Naive thymus-derived CD4-positive, alpha-beta T cell (primary cell): ENCODE measurements at regions not wholly inside any gene's neighbourhood (a gene's known extent, or its start where the extent isn't known, plus 50 kb on each side); places are given as distances from the start of the nearest gene placed in this dataset.

Experiments used
- ATAC-seq: fragments of 150-1000 bp; cut with Tn5 transposase; 2 replicates; pipeline ENCODE4 v1.10.0; 2021; ENCODE audit warnings: mild to moderate bottlenecking, moderate library complexity
- CTCF ChIA-PET: fragments of 350-600 bp; sonication (Branson Sonifier 250); formaldehyde crosslinking; loops from one replicate; lab custom pipeline; 2021; ENCODE audit warnings: antibody characterized with exemption; lab: Charles Lee
- POLR2A ChIA-PET: fragments of 350-600 bp; sonication (Branson Sonifier 250); formaldehyde crosslinking; loops from one replicate; lab custom pipeline; 2021; ENCODE audit warnings: antibody characterized with exemption, inconsistent platforms; lab: Charles Lee
- DNase-seq, 9 donors: peaks; one replicate each; pipeline versions ENCODE4 v3.0.0 to v3.0.0-alpha.2; 2020 to 2022; ENCODE audit warnings: mixed read lengths in 1 of 9
- H3K27ac ChIP-seq: one replicate; pipeline ENCODE4 v1.7.0; 2013; ENCODE audit warnings: mild to moderate bottlenecking, low read depth, low read length, moderate library complexity
- H3K27me3 ChIP-seq, 2 donors: one replicate each; pipeline ENCODE4 v1.7.0; 2013; ENCODE audit warnings: low read length in 2 of 2, mild to moderate bottlenecking in 2 of 2, moderate library complexity in 2 of 2; ENCODE audit not compliant: control insufficient read depth in 2 of 2, insufficient read depth in 2 of 2
- H3K36me3 ChIP-seq, 3 experiments: 1 replicate in 2 of 3; 2 replicates in 1 of 3; pipeline ENCODE4 v1.7.0; 2013; ENCODE audit warnings: low read length in 3 of 3, mild to moderate bottlenecking in 3 of 3, moderate library complexity in 1 of 3; ENCODE audit not compliant: insufficient read depth in 3 of 3, control insufficient read depth in 2 of 3
- H3K4me1 ChIP-seq, 2 donors: one replicate each; pipeline ENCODE4 v1.7.0; 2013; ENCODE audit warnings: low read length in 2 of 2, mild to moderate bottlenecking in 2 of 2, moderate library complexity in 1 of 2; ENCODE audit not compliant: control insufficient read depth in 2 of 2, insufficient read depth in 2 of 2
- H3K4me3 ChIP-seq: 2 replicates; pipeline ENCODE4 v1.7.0; 2013; ENCODE audit warnings: mild to moderate bottlenecking, low read length
- H3K9me3 ChIP-seq, 3 experiments: 1 replicate in 2 of 3; 2 replicates in 1 of 3; pipeline ENCODE4 v1.7.0; 2013; ENCODE audit warnings: low read length in 3 of 3; ENCODE audit not compliant: control insufficient read depth in 2 of 3
- H3K27ac Mint-ChIP-seq, 9 donors: one replicate each; pipeline ENCODE4 v1.8.0; 2020 to 2022; ENCODE audit warnings: mixed read lengths in 9 of 9, mild to moderate bottlenecking in 8 of 9, moderate library complexity in 5 of 9, inconsistent platforms in 2 of 9
- H3K27me3 Mint-ChIP-seq, 5 donors: one replicate each; pipeline ENCODE4 v1.8.0; 2021 to 2022; ENCODE audit warnings: mixed read lengths in 5 of 5, mild to moderate bottlenecking in 1 of 5
- H3K36me3 Mint-ChIP-seq, 5 donors: one replicate each; pipeline ENCODE4 v1.8.0; 2020 to 2022; ENCODE audit warnings: mixed read lengths in 5 of 5, mild to moderate bottlenecking in 3 of 5, inconsistent platforms in 1 of 5
- H3K4me1 Mint-ChIP-seq, 7 donors: one replicate each; pipeline ENCODE4 v1.8.0; 2020 to 2022; ENCODE audit warnings: mixed read lengths in 7 of 7, mild to moderate bottlenecking in 3 of 7, inconsistent platforms in 1 of 7
- H3K4me3 Mint-ChIP-seq, 10 donors: one replicate each; pipeline ENCODE4 v1.8.0; 2020 to 2022; ENCODE audit warnings: mild to moderate bottlenecking in 10 of 10, mixed read lengths in 10 of 10, moderate library complexity in 6 of 10, inconsistent platforms in 2 of 10
- H3K9me3 Mint-ChIP-seq, 11 donors: one replicate each; pipeline ENCODE4 v1.8.0; 2020 to 2022; ENCODE audit warnings: mixed read lengths in 11 of 11, mild to moderate bottlenecking in 4 of 11, inconsistent platforms in 1 of 11, moderate library complexity in 1 of 11
- intact Hi-C, 2 donors: fragments of 100-400 bp; cut with micrococcal nuclease; formaldehyde crosslinking; loops; one replicate each; pipeline ENCODE4 v1.15.1; 2023

GRCh38 chr17:15101175-15101574, 164.0 kb downstream of the PMP22 start:
- H3K36me3 Mint-ChIP-seq = no peaks in the 10 kb centered on the region
- Histone ChIP-seq H3K36me3 (no peaks in the 10 kb centered on the region), H3K4me1 (no peaks in the 10 kb centered on the region), H3K27me3 (no peaks in the 10 kb centered on the region), H3K4me3 (no peak overlapping the region), H3K27ac (no peak overlapping the region), H3K9me3 (no peaks in the 10 kb centered on the region)
- DNase-seq (no peak), ATAC-seq (no peak)
- ChIA-PET CTCF (interaction anchor here (0.7 kb wide), 1 partner anchor 14 kb away, joined by 3 read pairs; no protein-coding TSS in a partner anchor), POLR2A (no interaction called here)
- H3K4me3 Mint-ChIP-seq = no peak overlapping the region
- H3K27me3 Mint-ChIP-seq = peaks cover 0 to 28% (median 10%) of the 10 kb centered on the region in 5 donors
- intact Hi-C loops = no loop called here
- H3K9me3 Mint-ChIP-seq = peaks cover 0 to 5% (median 0%) of the 10 kb centered on the region in 11 donors
- no peaks in the 10 kb centered on the region for H3K4me1 Mint-ChIP-seq
- no peak overlapping the region for H3K27ac Mint-ChIP-seq

- no peak overlapping the region for H3K27ac Mint-ChIP-seq
- CTCF ChIA-PET = no interaction called here
- H3K4me3 ChIP-seq = no peak overlapping the region
- no peak for DNase-seq
- peaks cover 0 to 5% (median 0%) of the 10 kb centered on the region in 11 donors for H3K9me3 Mint-ChIP-seq
- no peak overlapping the region for H3K4me3 Mint-ChIP-seq
- peaks cover 0 to 31% (median 17%) of the 10 kb centered on the region in 5 donors for H3K27me3 Mint-ChIP-seq
- intact Hi-C loops = no loop called here
- H3K4me1 ChIP-seq = no peaks in the 10 kb centered on the region
- no peaks in the 10 kb centered on the region for H3K4me1 Mint-ChIP-seq
- POLR2A ChIA-PET = no interaction called here
- H3K36me3 Mint-ChIP-seq = no peaks in the 10 kb centered on the region
- no peaks in the 10 kb centered on the region for H3K36me3 ChIP-seq
- ATAC-seq = no peak
- H3K27ac ChIP-seq = no peak overlapping the region
- H3K9me3 ChIP-seq = no peaks in the 10 kb centered on the region
- H3K27me3 ChIP-seq = no peaks in the 10 kb centered on the region
Observed at GRCh38 chr17:15096511-15096910, 168.6 kb downstream of the PMP22 start.

- H3K4me3 Mint-ChIP-seq = no peak overlapping the region
- Histone ChIP-seq H3K27me3 (no peaks in the 10 kb centered on the region), H3K9me3 (no peaks in the 10 kb centered on the region), H3K4me1 (no peaks in the 10 kb centered on the region), H3K4me3 (no peak overlapping the region), H3K36me3 (no peaks in the 10 kb centered on the region), H3K27ac (no peak overlapping the region)
- no peak for ATAC-seq
- peaks cover 0 to 27% (median 17%) of the 10 kb centered on the region in 5 donors for H3K27me3 Mint-ChIP-seq
- CTCF ChIA-PET = no interaction called here
- intact Hi-C loops = no loop called here
- no peak for DNase-seq
- POLR2A ChIA-PET = no interaction called here
- H3K4me1 Mint-ChIP-seq = no peaks in the 10 kb centered on the region
- peaks cover 0 to 5% (median 0%) of the 10 kb centered on the region in 11 donors for H3K9me3 Mint-ChIP-seq
- H3K27ac Mint-ChIP-seq = no peak overlapping the region
- H3K36me3 Mint-ChIP-seq = no peaks in the 10 kb centered on the region
Observed at GRCh38 chr17:15095935-15096334, 169.2 kb downstream of the PMP22 start.

GRCh38 chr17:15092762-15093161, 172.4 kb downstream of the PMP22 start:
- Mint-ChIP-seq H3K27me3 (peaks cover 0 to 23% (median 22%) of the 10 kb centered on the region in 5 donors), H3K4me3 (no peak overlapping the region), H3K4me1 (no peaks in the 10 kb centered on the region), H3K9me3 (peaks cover 0 to 2% (median 0%) of the 10 kb centered on the region in 11 donors), H3K36me3 (no peaks in the 10 kb centered on the region), H3K27ac (no peak overlapping the region)
- ATAC-seq = no peak
- Histone ChIP-seq H3K27ac (no peak overlapping the region), H3K36me3 (no peaks in the 10 kb centered on the region), H3K9me3 (no peaks in the 10 kb centered on the region), H3K4me3 (no peak overlapping the region), H3K27me3 (no peaks in the 10 kb centered on the region), H3K4me1 (no peaks in the 10 kb centered on the region)
- intact Hi-C loops = no loop called here
- CTCF ChIA-PET = no interaction called here
- no peak for DNase-seq
- POLR2A ChIA-PET = no interaction called here

- Mint-ChIP-seq H3K4me3 (no peak overlapping the region), H3K27ac (no peak overlapping the region), H3K9me3 (no peaks in the 10 kb centered on the region), H3K27me3 (peaks cover 0 to 26% (median 22%) of the 10 kb centered on the region in 5 donors), H3K4me1 (no peaks in the 10 kb centered on the region), H3K36me3 (no peaks in the 10 kb centered on the region)
- DNase-seq = no peak
- H3K36me3 ChIP-seq = no peaks in the 10 kb centered on the region
- no peak for ATAC-seq
- H3K27ac ChIP-seq = no peak overlapping the region
- CTCF ChIA-PET = no interaction called here
- no peaks in the 10 kb centered on the region for H3K9me3 ChIP-seq
- H3K4me1 ChIP-seq = no peaks in the 10 kb centered on the region
- no peak overlapping the region for H3K4me3 ChIP-seq
- H3K27me3 ChIP-seq = no peaks in the 10 kb centered on the region
- intact Hi-C loops = no loop called here
- POLR2A ChIA-PET = no interaction called here
Observed at GRCh38 chr17:15092261-15092660, 172.9 kb downstream of the PMP22 start.

- H3K4me3 Mint-ChIP-seq = no peak overlapping the region
- DNase-seq (no peak), ATAC-seq (no peak)
- no peaks in the 10 kb centered on the region for H3K4me1 Mint-ChIP-seq
- intact Hi-C loops = no loop called here
- CTCF ChIA-PET = no interaction called here
- H3K27me3 Mint-ChIP-seq = peaks cover 0 to 26% (median 22%) of the 10 kb centered on the region in 5 donors
- H3K36me3 Mint-ChIP-seq = no peaks in the 10 kb centered on the region
- POLR2A ChIA-PET = no interaction called here
- H3K27me3 ChIP-seq = no peaks in the 10 kb centered on the region
- H3K9me3 Mint-ChIP-seq = no peaks in the 10 kb centered on the region
- H3K27ac ChIP-seq = no peak overlapping the region
- H3K4me1 ChIP-seq = no peaks in the 10 kb centered on the region
- no peak overlapping the region for H3K4me3 ChIP-seq
- H3K9me3 ChIP-seq = no peaks in the 10 kb centered on the region
- no peaks in the 10 kb centered on the region for H3K36me3 ChIP-seq
- no peak overlapping the region for H3K27ac Mint-ChIP-seq
Observed at GRCh38 chr17:15091825-15092224, 173.3 kb downstream of the PMP22 start.

- ATAC-seq = no peak
- Histone ChIP-seq H3K4me3 (no peak overlapping the region), H3K4me1 (no peaks in the 10 kb centered on the region), H3K36me3 (no peaks in the 10 kb centered on the region), H3K27me3 (no peaks in the 10 kb centered on the region), H3K27ac (no peak overlapping the region), H3K9me3 (no peaks in the 10 kb centered on the region)
- DNase-seq = no peak
- intact Hi-C loops = no loop called here
- Mint-ChIP-seq H3K9me3 (no peaks in the 10 kb centered on the region), H3K4me1 (no peaks in the 10 kb centered on the region), H3K4me3 (no peak overlapping the region), H3K27me3 (peaks cover 0 to 33% (median 27%) of the 10 kb centered on the region in 5 donors), H3K27ac (no peak overlapping the region), H3K36me3 (no peaks in the 10 kb centered on the region)
- CTCF ChIA-PET = no interaction called here
- POLR2A ChIA-PET = no interaction called here
Observed at GRCh38 chr17:15090533-15090932, 174.6 kb downstream of the PMP22 start.
